ENCODE measurements at regions not wholly inside any gene's neighbourhood (a gene's known extent, or its start where the extent isn't known, plus 50 kb on each side); places are given as distances from the start of the nearest gene placed in this dataset.

DNA sequence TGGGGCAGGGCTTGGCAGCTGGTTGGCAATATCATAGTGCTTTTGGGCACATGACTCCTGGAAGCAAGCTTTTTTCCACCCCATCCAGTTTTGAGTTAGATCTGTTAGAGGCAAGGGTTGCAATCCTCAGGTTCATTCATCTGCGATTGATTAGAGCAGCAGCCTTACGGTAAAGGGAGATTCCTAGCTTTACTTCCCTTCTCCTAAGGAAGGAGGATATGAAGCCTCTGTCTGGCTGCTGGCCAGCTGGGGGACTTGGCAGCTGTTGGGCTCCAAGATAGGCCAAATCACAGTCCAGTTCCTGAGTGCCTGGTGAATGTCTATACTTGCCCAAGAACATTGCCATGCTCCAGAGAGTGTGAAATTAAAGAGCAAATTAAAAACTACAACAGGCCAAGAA is 113.4 kb upstream of the CCNH start:
- TF ChIP-seq, protein P1, sequence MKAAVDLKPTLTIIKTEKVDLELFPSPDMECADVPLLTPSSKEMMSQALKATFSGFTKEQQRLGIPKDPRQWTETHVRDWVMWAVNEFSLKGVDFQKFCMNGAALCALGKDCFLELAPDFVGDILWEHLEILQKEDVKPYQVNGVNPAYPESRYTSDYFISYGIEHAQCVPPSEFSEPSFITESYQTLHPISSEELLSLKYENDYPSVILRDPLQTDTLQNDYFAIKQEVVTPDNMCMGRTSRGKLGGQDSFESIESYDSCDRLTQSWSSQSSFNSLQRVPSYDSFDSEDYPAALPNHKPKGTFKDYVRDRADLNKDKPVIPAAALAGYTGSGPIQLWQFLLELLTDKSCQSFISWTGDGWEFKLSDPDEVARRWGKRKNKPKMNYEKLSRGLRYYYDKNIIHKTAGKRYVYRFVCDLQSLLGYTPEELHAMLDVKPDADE (IDR thresholded peaks at IDR 0.05): no peak
- TF ChIP-seq, protein P2, sequence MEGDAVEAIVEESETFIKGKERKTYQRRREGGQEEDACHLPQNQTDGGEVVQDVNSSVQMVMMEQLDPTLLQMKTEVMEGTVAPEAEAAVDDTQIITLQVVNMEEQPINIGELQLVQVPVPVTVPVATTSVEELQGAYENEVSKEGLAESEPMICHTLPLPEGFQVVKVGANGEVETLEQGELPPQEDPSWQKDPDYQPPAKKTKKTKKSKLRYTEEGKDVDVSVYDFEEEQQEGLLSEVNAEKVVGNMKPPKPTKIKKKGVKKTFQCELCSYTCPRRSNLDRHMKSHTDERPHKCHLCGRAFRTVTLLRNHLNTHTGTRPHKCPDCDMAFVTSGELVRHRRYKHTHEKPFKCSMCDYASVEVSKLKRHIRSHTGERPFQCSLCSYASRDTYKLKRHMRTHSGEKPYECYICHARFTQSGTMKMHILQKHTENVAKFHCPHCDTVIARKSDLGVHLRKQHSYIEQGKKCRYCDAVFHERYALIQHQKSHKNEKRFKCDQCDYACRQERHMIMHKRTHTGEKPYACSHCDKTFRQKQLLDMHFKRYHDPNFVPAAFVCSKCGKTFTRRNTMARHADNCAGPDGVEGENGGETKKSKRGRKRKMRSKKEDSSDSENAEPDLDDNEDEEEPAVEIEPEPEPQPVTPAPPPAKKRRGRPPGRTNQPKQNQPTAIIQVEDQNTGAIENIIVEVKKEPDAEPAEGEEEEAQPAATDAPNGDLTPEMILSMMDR (conservative IDR thresholded peaks at IDR 0.05; ENCODE audit: low read depth in 2 of 2): no peak
- no peak for TF ChIP-seq POLR2AphosphoS5 (IDR thresholded peaks at IDR 0.05; ENCODE audit: low read depth)
- TF ChIP-seq EZH2 (IDR thresholded peaks at IDR 0.05; ENCODE audit: low read depth, unreplicated experiment): no peak
- TF ChIP-seq CREB1 (CRISPR knock-in tag; IDR thresholded peaks at IDR 0.05; ENCODE audit: low read depth): no peak
- TF ChIP-seq ZNF114 (CRISPR knock-in tag; IDR thresholded peaks at IDR 0.05): no peak
- TF ChIP-seq, protein P3, sequence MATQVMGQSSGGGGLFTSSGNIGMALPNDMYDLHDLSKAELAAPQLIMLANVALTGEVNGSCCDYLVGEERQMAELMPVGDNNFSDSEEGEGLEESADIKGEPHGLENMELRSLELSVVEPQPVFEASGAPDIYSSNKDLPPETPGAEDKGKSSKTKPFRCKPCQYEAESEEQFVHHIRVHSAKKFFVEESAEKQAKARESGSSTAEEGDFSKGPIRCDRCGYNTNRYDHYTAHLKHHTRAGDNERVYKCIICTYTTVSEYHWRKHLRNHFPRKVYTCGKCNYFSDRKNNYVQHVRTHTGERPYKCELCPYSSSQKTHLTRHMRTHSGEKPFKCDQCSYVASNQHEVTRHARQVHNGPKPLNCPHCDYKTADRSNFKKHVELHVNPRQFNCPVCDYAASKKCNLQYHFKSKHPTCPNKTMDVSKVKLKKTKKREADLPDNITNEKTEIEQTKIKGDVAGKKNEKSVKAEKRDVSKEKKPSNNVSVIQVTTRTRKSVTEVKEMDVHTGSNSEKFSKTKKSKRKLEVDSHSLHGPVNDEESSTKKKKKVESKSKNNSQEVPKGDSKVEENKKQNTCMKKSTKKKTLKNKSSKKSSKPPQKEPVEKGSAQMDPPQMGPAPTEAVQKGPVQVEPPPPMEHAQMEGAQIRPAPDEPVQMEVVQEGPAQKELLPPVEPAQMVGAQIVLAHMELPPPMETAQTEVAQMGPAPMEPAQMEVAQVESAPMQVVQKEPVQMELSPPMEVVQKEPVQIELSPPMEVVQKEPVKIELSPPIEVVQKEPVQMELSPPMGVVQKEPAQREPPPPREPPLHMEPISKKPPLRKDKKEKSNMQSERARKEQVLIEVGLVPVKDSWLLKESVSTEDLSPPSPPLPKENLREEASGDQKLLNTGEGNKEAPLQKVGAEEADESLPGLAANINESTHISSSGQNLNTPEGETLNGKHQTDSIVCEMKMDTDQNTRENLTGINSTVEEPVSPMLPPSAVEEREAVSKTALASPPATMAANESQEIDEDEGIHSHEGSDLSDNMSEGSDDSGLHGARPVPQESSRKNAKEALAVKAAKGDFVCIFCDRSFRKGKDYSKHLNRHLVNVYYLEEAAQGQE (IDR thresholded peaks at IDR 0.05; ENCODE audit: unreplicated experiment): no peak
- TF ChIP-seq JUNB (IDR thresholded peaks at IDR 0.05; ENCODE audit: unreplicated experiment): no peak

Measured in GM23338 (cell line).